DOHH2 (cell line): ENCODE measurements at regions not wholly inside any gene's neighbourhood (a gene's known extent, or its start where the extent isn't known, plus 50 kb on each side); places are given as distances from the start of the nearest gene placed in this dataset.
A peak's percentile ranks its signal among the peaks of the same experiment; 100 is the strongest.

Source experiments
- CTCF ChIP-seq: fragments of 200-600 bp; sonication (generic); IDR thresholded peaks from one replicate; pipeline ENCODE4 v1.5.1; 2014; ENCODE audit warnings: antibody characterized with exemption, mild to moderate bottlenecking, low read depth, low read length; ENCODE audit not compliant: poor library complexity, severe bottlenecking
- EZH2phosphoT487 ChIP-seq: fragments of 200-600 bp; sonication (generic); IDR thresholded peaks from 2 replicates; pipeline ENCODE4 v1.6.1; 2017; ENCODE audit warnings: borderline replicate concordance, mild to moderate bottlenecking, antibody characterized with exemption, low read length, moderate library complexity, mixed read lengths

DNA sequence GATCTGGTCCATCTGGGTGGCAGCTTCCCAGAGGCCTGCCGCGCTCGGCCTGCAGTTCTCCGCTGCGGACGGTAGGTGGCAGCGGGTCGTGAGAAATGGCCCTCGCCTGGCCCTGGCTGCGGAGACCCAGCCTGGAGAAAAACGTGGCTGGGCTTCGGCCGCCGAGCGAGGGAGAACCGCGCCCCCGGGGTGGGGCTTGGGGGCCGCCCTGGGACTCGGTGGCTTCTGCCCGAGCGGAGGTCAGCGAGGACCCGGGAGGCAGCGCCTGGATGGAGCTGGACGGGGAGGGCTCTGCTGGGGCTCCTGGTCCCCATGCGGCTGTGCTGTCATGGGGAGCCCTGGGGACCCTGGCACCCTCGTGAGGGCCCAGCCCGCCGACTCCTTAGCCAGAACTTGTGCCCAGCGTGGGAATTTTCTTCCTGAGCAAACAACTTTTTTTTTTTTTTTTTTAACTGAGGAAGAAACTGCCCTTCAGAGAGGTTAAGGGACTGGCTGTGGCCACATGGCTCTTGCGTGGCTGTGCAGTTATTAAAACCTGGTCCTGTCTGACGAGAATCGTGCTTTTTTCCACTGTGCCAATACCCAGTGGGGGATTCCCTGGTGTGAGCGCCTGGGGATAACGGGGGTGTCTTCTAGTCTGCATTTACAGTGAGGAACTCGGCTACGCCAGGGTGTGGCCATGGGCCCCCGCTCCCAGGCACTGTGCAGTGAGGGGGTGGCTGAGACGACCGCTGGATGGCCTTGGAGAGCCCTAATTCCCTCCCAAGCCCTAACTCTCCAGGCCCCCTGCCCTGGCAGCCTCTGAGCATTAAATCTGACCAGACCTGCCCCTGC, 535.6 kb downstream of the INSC start:
- TF ChIP-seq CTCF (peak; percentile 75), EZH2phosphoT487 (no peak)
